Activated T-helper 2 cell treated with anti-CD3 and anti-CD28 coated beads, Interferon-gamma antibody, Interleukin-2, Interleukin-4, amounts not matched to agents 10 μg/mL and 5 μg/mL and 100 μg/mL, durations not matched to agents 14 hours and 24 hours and 36 hours (primary cell): ENCODE measurements at regions not wholly inside any gene's neighbourhood (a gene's known extent, or its start where the extent isn't known, plus 50 kb on each side); places are given as distances from the start of the nearest gene placed in this dataset.

Experiments used
- DNase-seq: peaks from one replicate; pipeline ENCODE4 v3.0.0; 2021; ENCODE audit warnings: low spot score
- H3K27ac Mint-ChIP-seq: one replicate; pipeline ENCODE4 v1.8.0; 2021; ENCODE audit warnings: mixed read lengths
- H3K27me3 Mint-ChIP-seq: one replicate; pipeline ENCODE4 v1.8.0; 2021; ENCODE audit warnings: low read depth, mixed read lengths
- H3K36me3 Mint-ChIP-seq: one replicate; pipeline ENCODE4 v1.8.0; 2021; ENCODE audit warnings: low read depth, mixed read lengths
- H3K4me1 Mint-ChIP-seq: one replicate; pipeline ENCODE4 v1.8.0; 2021; ENCODE audit warnings: low read depth, mixed read lengths
- H3K4me3 Mint-ChIP-seq: one replicate; pipeline ENCODE4 v1.8.0; 2021; ENCODE audit warnings: low read depth, mild to moderate bottlenecking, moderate library complexity, mixed read lengths
- H3K9me3 Mint-ChIP-seq: one replicate; pipeline ENCODE4 v1.8.0; 2021; ENCODE audit warnings: mixed read lengths
- intact Hi-C: fragments of 100-400 bp; cut with micrococcal nuclease; formaldehyde crosslinking; loops from one replicate; pipeline ENCODE4 v1.15.1; 2023

DNA sequence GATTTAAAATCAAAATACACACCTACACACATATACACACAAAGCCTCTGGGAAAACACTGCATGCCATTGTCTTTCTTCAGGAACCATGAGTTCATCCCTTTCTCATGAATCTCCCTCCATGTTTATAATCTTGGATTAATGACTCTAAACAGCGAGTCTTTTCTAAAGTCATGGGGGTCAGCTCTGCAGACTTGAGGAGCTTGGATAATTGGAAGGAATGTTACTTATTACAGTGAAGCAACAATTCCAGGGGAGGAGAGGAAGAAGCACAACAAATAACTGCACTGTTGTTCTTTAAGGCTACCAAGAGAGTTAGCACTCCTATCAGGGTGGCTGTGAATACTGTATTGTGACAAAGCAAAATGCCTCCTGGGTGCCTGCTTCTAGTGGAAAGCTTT is 444.7 kb downstream of the ANXA1 start:
- H3K27me3 Mint-ChIP-seq, result no peaks in the 10 kb centered on the region
- no peak for DNase-seq
- H3K4me3 Mint-ChIP-seq, result no peak overlapping the region
- H3K9me3 Mint-ChIP-seq, result no peaks in the 10 kb centered on the region
- no peak overlapping the region for H3K27ac Mint-ChIP-seq
- no peaks in the 10 kb centered on the region for H3K4me1 Mint-ChIP-seq
- no peaks in the 10 kb centered on the region for H3K36me3 Mint-ChIP-seq
- intact Hi-C loops, result no loop called here

DNA sequence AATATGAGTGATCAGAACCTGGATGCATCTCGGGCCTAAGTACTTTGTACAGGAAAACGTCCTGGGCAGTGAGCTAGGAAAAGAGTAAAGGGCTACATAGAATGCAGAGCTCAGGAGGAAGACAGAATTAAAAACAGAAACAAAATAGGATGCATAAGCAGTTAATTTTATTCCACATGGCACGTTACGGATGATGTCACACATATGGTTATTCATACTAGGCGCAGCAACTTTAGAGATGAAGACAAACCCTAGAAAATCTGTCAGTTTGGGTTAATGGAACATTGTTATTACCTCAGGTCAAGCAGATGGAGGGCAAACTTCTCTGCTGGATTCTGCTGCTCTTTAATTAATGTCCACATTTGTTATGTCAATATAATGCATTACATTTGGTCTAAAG is 445.4 kb downstream of the ANXA1 start:
- no peak for DNase-seq
- H3K4me1 Mint-ChIP-seq, result no peaks in the 10 kb centered on the region
- H3K27ac Mint-ChIP-seq, result no peak overlapping the region
- H3K27me3 Mint-ChIP-seq, result no peaks in the 10 kb centered on the region
- no peak overlapping the region for H3K4me3 Mint-ChIP-seq
- H3K9me3 Mint-ChIP-seq, result no peaks in the 10 kb centered on the region
- no peaks in the 10 kb centered on the region for H3K36me3 Mint-ChIP-seq
- intact Hi-C loops, result no loop called here

DNA sequence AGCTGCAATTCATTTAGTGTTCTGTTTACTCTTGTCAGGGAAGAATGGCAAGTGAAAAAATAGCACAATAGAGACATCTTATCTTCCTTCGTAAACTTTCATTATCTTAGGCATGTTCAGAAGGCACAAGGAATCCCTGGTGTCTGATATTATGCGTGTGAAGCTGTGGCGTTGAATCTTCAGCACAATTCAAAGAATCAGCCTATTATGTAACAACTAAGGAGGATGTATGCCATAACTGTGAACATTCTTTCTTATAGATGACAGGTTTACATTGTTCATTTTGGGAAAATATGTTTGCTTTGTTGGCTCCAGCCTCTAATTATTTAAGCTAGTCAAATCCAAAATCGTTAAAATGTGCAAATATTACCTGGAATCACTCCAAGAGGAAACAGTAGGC is 446.1 kb downstream of the ANXA1 start:
- Mint-ChIP-seq H3K27ac (no peak overlapping the region), H3K4me1 (no peaks in the 10 kb centered on the region), H3K36me3 (no peaks in the 10 kb centered on the region), H3K9me3 (no peaks in the 10 kb centered on the region), H3K4me3 (no peak overlapping the region), H3K27me3 (no peaks in the 10 kb centered on the region)
- no peak for DNase-seq
- intact Hi-C loops, result no loop called here

DNA sequence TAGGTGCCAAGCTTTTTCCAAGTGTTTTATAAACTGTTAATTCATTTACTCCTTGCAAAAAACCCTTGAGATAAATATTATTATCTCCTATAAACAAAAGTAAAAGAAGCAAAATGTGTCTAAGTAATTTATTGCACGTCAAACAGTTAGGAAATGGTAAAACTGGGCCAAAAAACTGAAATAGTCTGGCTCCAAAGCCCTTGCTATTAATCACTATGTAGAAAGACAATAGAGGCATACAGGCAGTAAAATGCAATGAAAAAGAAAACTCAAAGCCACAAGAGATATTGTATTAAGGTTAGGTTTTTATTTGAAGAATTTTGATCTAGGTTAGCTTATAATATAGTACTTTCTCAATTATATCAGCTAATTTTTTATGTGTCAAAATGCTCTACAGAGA is 457.7 kb downstream of the ANXA1 start:
- no peak for DNase-seq
- intact Hi-C loops, result no loop called here
- no peaks in the 10 kb centered on the region for H3K36me3 Mint-ChIP-seq
- no peaks in the 10 kb centered on the region for H3K27me3 Mint-ChIP-seq
- H3K4me1 Mint-ChIP-seq, result no peaks in the 10 kb centered on the region
- no peak overlapping the region for H3K4me3 Mint-ChIP-seq
- no peaks in the 10 kb centered on the region for H3K9me3 Mint-ChIP-seq
- no peak overlapping the region for H3K27ac Mint-ChIP-seq

DNA sequence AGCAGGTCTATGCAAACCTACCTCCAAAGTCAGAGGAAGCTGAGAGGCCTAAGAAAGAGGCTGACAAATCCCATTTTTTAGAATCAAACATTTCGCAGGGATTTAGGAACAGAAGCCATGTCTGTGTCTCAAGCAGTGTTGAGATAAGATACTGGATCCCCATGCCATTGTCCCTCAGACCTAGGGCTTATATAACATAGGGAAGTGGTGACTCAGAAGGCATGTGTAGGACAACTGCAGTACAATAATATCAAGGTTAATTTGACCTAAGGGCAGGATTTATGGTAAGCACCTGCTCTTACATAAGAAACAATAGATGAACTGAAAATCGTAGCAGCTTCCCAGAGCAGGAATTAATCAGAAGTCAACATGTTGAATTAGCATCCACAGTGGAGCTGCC is 459.4 kb downstream of the ANXA1 start:
- Mint-ChIP-seq H3K27ac (no peak overlapping the region), H3K27me3 (no peaks in the 10 kb centered on the region), H3K36me3 (no peaks in the 10 kb centered on the region), H3K4me3 (no peak overlapping the region), H3K4me1 (no peaks in the 10 kb centered on the region), H3K9me3 (no peaks in the 10 kb centered on the region)
- no peak for DNase-seq
- intact Hi-C loops, result no loop called here

DNA sequence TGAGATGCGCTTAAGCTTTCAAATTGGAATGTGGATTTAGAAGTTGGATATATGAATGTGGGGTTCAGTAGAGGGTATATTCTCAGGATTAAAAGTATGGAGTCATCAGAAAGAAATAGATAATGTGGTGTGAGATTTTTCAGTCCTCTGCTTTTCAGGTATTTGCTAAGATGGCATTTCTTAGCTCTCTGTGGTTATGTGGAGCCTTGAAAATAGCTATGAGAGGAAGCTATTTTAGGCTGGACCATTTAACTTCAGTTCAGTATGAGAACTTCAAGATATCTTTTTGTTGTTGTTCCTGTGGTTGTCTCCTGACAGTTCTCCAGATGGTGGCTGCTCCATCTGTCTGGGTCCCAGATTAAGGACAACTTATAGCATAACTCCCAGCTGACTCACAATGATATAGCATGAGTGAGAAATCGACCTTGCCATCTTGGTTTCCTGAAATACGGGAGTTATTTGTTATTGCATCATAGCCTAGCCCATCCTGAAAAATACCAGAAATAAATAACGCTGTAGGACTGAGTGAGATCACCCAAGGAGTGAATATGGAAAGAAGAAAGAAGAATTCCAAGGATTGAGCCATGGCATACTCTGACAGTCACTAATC is 461.5 kb downstream of the ANXA1 start:
- no peaks in the 10 kb centered on the region for H3K4me1 Mint-ChIP-seq
- no peaks in the 10 kb centered on the region for H3K9me3 Mint-ChIP-seq
- no peaks in the 10 kb centered on the region for H3K27me3 Mint-ChIP-seq
- DNase-seq, result no peak
- no peak overlapping the region for H3K4me3 Mint-ChIP-seq
- H3K27ac Mint-ChIP-seq, result no peak overlapping the region
- intact Hi-C loops, result no loop called here
- no peaks in the 10 kb centered on the region for H3K36me3 Mint-ChIP-seq

DNA sequence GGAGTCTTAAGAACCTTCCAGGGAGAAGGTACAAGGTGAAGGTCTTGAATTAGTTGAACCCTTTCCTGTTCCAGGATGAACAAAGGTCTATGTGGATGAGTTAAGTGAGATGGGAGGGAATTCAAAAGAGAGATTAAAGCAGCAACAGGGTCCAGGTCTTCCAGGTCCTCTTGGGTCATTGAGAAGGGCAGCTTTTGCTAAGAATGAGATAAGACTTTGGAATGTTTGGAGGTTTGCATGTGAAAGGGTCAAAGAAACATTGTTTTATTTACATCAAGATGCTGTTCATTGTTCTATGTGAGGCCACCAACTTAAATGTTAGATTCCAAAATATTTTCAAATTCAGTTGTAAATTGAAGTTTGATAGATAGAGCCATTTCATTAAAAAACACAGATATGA is 463.9 kb downstream of the ANXA1 start:
- Mint-ChIP-seq H3K4me1 (no peaks in the 10 kb centered on the region), H3K4me3 (no peak overlapping the region), H3K36me3 (no peaks in the 10 kb centered on the region), H3K9me3 (peaks cover 7% of the 10 kb centered on the region), H3K27ac (no peak overlapping the region), H3K27me3 (no peaks in the 10 kb centered on the region)
- no peak for DNase-seq
- intact Hi-C loops, result no loop called here

DNA sequence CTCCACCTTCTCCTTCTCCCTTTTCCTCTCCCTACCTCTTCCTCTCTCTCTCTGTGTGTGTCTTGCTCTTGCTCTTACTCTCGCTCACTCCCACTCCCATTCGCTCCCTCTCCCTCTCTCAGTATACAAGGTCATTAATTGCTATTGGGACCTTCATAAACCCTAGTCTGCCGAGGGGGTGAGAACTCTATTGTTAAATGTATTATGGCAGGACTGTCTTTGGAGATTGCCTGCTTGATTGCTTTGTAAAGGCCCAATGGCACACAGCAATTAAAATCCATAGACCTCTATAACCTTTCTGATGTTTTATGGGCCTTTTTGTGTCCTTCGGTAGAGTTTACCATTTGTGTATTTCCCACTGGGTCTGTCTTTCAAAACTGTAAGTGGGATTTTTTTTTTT is 465.9 kb downstream of the ANXA1 start:
- DNase-seq, result no peak
- no peaks in the 10 kb centered on the region for H3K27me3 Mint-ChIP-seq
- intact Hi-C loops, result no loop called here
- no peaks in the 10 kb centered on the region for H3K4me1 Mint-ChIP-seq
- no peak overlapping the region for H3K27ac Mint-ChIP-seq
- H3K36me3 Mint-ChIP-seq, result no peaks in the 10 kb centered on the region
- peaks cover 7% of the 10 kb centered on the region for H3K9me3 Mint-ChIP-seq
- no peak overlapping the region for H3K4me3 Mint-ChIP-seq

DNA sequence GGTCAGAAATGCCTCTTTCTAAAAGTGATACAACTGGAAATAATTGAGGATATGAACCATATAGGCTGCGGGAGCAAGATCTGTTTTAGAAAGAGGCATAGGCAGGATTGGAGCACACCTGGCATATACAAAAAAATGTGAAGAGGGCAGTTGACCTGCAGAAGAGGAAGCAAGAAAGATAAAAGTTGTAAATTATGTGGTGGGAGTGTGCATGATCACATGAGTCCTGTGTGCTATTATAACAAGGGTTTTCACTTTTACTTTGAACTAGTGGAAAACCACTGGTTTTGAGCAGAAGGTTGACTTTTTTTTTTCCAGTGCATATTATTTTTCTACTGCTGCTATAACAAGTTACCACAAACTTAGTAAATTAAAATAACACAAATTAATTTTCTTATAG is 489.3 kb downstream of the ANXA1 start:
- Mint-ChIP-seq H3K36me3 (no peaks in the 10 kb centered on the region), H3K27me3 (no peaks in the 10 kb centered on the region), H3K4me1 (no peaks in the 10 kb centered on the region), H3K9me3 (no peaks in the 10 kb centered on the region), H3K4me3 (no peak overlapping the region), H3K27ac (no peak overlapping the region)
- intact Hi-C loops, result no loop called here
- DNase-seq, result no peak

DNA sequence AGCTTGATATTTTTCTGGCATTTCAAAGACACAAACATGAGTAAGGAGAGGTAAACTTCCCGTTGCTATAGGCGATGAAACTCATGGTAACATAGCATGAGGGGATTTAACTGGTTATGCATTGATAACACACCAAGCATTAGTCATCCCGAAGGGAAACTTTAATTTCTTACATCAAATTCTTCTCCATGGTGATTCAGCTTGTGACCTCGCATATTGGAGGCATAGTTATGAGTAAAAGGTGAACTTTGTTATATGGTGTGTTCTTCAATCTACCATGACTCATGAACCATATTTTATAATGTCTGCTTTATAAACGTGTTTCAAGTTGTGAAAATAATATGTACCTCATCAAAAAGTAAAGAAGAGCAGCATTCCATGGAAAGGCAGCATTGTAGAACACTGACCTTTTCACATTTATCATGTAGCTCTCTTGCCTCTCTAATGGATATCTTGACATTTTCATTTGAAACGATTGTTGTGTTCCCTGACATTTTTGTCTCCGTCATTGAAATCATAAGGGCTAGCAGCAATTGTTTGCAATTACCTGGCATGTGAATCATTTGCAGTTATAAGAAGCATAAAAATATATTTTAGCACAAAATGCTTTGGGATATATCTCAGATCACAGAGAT is 491.8 kb downstream of the ANXA1 start:
- H3K27ac Mint-ChIP-seq, result no peak overlapping the region
- H3K36me3 Mint-ChIP-seq, result no peaks in the 10 kb centered on the region
- intact Hi-C loops, result no loop called here
- H3K27me3 Mint-ChIP-seq, result no peaks in the 10 kb centered on the region
- no peak overlapping the region for H3K4me3 Mint-ChIP-seq
- DNase-seq, result no peak
- no peaks in the 10 kb centered on the region for H3K4me1 Mint-ChIP-seq
- peaks cover 5% of the 10 kb centered on the region for H3K9me3 Mint-ChIP-seq

DNA sequence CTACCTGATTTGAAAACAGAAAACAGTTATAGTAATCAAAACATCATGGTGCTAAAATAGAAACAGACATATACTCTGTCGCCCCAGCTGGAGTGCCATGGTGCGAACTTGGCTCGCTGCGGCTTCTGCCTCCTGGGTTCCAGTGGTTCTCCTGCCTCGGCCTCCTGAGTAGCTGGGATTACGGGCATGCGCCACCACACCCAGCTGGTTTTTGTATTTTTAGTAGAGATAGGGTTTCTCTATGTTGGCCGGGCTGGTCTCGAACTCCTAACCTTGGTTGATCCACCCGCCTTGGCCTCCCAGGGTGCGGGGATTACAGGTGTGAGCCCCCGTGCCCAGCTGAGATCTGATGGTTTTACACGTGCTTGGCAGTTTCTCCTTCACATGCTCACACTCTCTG is 495.9 kb downstream of the ANXA1 start:
- intact Hi-C loops, result no loop called here
- H3K27ac Mint-ChIP-seq, result no peak overlapping the region
- no peaks in the 10 kb centered on the region for H3K27me3 Mint-ChIP-seq
- no peak overlapping the region for H3K4me3 Mint-ChIP-seq
- H3K9me3 Mint-ChIP-seq, result peaks cover 5% of the 10 kb centered on the region
- H3K36me3 Mint-ChIP-seq, result no peaks in the 10 kb centered on the region
- no peak for DNase-seq
- H3K4me1 Mint-ChIP-seq, result no peaks in the 10 kb centered on the region

DNA sequence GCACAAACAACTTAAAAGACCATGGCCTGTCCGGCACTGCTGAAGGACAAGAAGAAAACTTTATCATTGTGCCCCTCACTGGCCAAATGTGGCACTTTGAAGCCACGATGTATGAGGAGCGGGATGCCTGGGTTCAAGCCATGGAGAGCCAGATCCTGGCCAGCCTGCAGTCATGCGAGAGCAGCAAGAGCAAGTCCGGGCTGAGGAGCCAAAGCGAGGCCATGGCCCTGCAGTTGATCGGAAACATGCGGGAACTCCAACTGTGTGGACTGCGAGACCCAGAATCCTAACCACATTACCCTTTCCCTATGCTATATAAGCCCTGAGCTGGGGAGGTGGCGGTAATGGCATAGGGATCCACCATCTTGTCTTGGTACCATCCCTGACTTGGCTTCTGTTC is 497.9 kb downstream of the ANXA1 start:
- DNase-seq, result no peak
- H3K36me3 Mint-ChIP-seq, result no peaks in the 10 kb centered on the region
- intact Hi-C loops, result no loop called here
- no peaks in the 10 kb centered on the region for H3K27me3 Mint-ChIP-seq
- no peaks in the 10 kb centered on the region for H3K4me1 Mint-ChIP-seq
- peaks cover 5% of the 10 kb centered on the region for H3K9me3 Mint-ChIP-seq
- no peak overlapping the region for H3K4me3 Mint-ChIP-seq
- no peak overlapping the region for H3K27ac Mint-ChIP-seq

DNA sequence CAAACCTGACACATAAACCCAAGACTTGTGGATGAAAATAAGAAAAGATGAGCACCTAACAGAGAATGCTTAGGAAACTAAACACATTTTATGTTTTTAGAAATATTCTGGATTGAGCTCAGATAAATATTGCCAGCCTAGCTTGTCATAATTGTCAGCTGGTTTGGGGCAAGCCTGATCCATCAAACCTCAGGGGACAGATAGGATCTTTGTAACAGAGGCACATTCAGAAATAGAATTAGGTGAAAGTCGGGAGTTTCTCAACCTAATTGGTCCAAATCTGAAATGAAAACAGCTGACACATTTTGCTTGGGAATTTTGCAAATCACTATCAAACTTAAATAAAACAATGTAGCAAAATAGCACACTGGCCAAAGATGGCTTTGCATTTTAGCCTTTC is 503.7 kb downstream of the ANXA1 start:
- Mint-ChIP-seq H3K9me3 (no peaks in the 10 kb centered on the region), H3K27me3 (no peaks in the 10 kb centered on the region)

DNA sequence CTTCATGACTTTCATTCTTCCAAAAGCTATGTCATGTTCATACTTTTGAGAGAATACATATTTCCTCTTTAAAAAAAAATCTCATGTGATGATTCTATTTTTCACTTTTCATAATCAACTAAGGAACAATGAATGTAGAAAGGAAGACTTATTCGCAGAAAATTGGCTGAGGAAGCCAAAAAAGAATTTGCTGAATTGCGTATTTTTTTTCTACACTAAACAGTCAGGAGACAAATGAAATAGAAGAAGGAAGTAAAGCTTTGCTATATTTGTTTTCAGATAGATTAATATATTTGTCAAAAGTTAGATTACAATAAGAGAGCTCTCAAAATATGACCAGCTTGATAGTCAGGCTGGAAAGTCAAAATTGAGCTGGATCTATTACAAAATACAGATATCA is 504.2 kb downstream of the ANXA1 start:
- no peaks in the 10 kb centered on the region for H3K4me1 Mint-ChIP-seq
- intact Hi-C loops, result no loop called here
- no peak for DNase-seq

More for the DNA sequence above, 503.7 kb downstream of the ANXA1 start:
- no peak for DNase-seq
- H3K27ac Mint-ChIP-seq, result no peak overlapping the region
- intact Hi-C loops, result no loop called here
- no peaks in the 10 kb centered on the region for H3K36me3 Mint-ChIP-seq
- no peaks in the 10 kb centered on the region for H3K4me1 Mint-ChIP-seq
- no peak overlapping the region for H3K4me3 Mint-ChIP-seq

More for the DNA sequence above, 504.2 kb downstream of the ANXA1 start:
- no peak overlapping the region for H3K27ac Mint-ChIP-seq
- no peak overlapping the region for H3K4me3 Mint-ChIP-seq
- H3K9me3 Mint-ChIP-seq, result no peaks in the 10 kb centered on the region
- no peaks in the 10 kb centered on the region for H3K27me3 Mint-ChIP-seq
- H3K36me3 Mint-ChIP-seq, result no peaks in the 10 kb centered on the region
